ENCODE measurements at regions not wholly inside any gene's neighbourhood (a gene's known extent, or its start where the extent isn't known, plus 50 kb on each side); places are given as distances from the start of the nearest gene placed in this dataset.

- Histone ChIP-seq H3K27me3 (ENCODE audit: control insufficient read depth, insufficient read depth, low read length) (peaks cover 27% of the 10 kb centered on the region), H3K36me3 (ENCODE audit: control insufficient read depth, low read depth, low read length) (no peaks in the 10 kb centered on the region), H3K9me3 (ENCODE audit: control insufficient read depth, low read depth, low read length) (no peaks in the 10 kb centered on the region), H3K4me3 (ENCODE audit: low read length) (no peak overlapping the region), H3K27ac (ENCODE audit: low read length) (no peak overlapping the region), H3K4me1 (ENCODE audit: control insufficient read depth, low read depth, low read length) (no peaks in the 10 kb centered on the region), H3K9ac (ENCODE audit: low read length) (no peak overlapping the region)
These were observed 142.6 kb upstream of the PDE10A start for GRCh38 chr6:165805636-165806035.

GRCh38 chr6:165805067-165805555 is 142.1 kb upstream of the PDE10A start:
- Histone ChIP-seq H3K27ac (ENCODE audit: low read length) (no peak overlapping the region), H3K9me3 (ENCODE audit: control insufficient read depth, low read depth, low read length) (no peaks in the 10 kb centered on the region), H3K9ac (ENCODE audit: low read length) (no peak overlapping the region), H3K4me1 (ENCODE audit: control insufficient read depth, low read depth, low read length) (no peaks in the 10 kb centered on the region), H3K4me3 (ENCODE audit: low read length) (peak overlapping the region; percentile 41), H3K36me3 (ENCODE audit: control insufficient read depth, low read depth, low read length) (no peaks in the 10 kb centered on the region), H3K27me3 (ENCODE audit: control insufficient read depth, insufficient read depth, low read length) (peaks cover 27% of the 10 kb centered on the region)

- Histone ChIP-seq H3K4me1 (ENCODE audit: control insufficient read depth, low read depth, low read length) (no peaks in the 10 kb centered on the region), H3K4me3 (ENCODE audit: low read length) (peak overlapping the region; percentile 41), H3K9me3 (ENCODE audit: control insufficient read depth, low read depth, low read length) (no peaks in the 10 kb centered on the region), H3K27me3 (ENCODE audit: control insufficient read depth, insufficient read depth, low read length) (peaks cover 27% of the 10 kb centered on the region), H3K9ac (ENCODE audit: low read length) (no peak overlapping the region), H3K36me3 (ENCODE audit: control insufficient read depth, low read depth, low read length) (no peaks in the 10 kb centered on the region), H3K27ac (ENCODE audit: low read length) (no peak overlapping the region)
These were observed 141.5 kb upstream of the PDE10A start for GRCh38 chr6:165804331-165805066.

- H3K4me1 ChIP-seq (ENCODE audit: control insufficient read depth, low read depth, low read length): no peaks in the 10 kb centered on the region
- H3K36me3 ChIP-seq (ENCODE audit: control insufficient read depth, low read depth, low read length): no peaks in the 10 kb centered on the region
- no peak overlapping the region for H3K9ac ChIP-seq (ENCODE audit: low read length)
- H3K4me3 ChIP-seq (ENCODE audit: low read length): no peak overlapping the region
- no peaks in the 10 kb centered on the region for H3K9me3 ChIP-seq (ENCODE audit: control insufficient read depth, low read depth, low read length)
- H3K27ac ChIP-seq (ENCODE audit: low read length): no peak overlapping the region
- peaks cover 23% of the 10 kb centered on the region for H3K27me3 ChIP-seq (ENCODE audit: control insufficient read depth, insufficient read depth, low read length)
These were observed 137.3 kb upstream of the PDE10A start for GRCh38 chr6:165800337-165800736.

- H3K27me3 ChIP-seq (ENCODE audit: control insufficient read depth, insufficient read depth, low read length): peaks cover 15% of the 10 kb centered on the region
- no peak overlapping the region for H3K27ac ChIP-seq (ENCODE audit: low read length)
- H3K36me3 ChIP-seq (ENCODE audit: control insufficient read depth, low read depth, low read length): no peaks in the 10 kb centered on the region
- H3K9me3 ChIP-seq (ENCODE audit: control insufficient read depth, low read depth, low read length): no peaks in the 10 kb centered on the region
- no peaks in the 10 kb centered on the region for H3K4me1 ChIP-seq (ENCODE audit: control insufficient read depth, low read depth, low read length)
- H3K4me3 ChIP-seq (ENCODE audit: low read length): no peak overlapping the region
- no peak overlapping the region for H3K9ac ChIP-seq (ENCODE audit: low read length)
These were observed 136.5 kb upstream of the PDE10A start for GRCh38 chr6:165799391-165800153.

- H3K9ac ChIP-seq (ENCODE audit: low read length): no peak overlapping the region
- H3K4me3 ChIP-seq (ENCODE audit: low read length): no peak overlapping the region
- no peak overlapping the region for H3K27ac ChIP-seq (ENCODE audit: low read length)
- no peaks in the 10 kb centered on the region for H3K36me3 ChIP-seq (ENCODE audit: control insufficient read depth, low read depth, low read length)
- no peaks in the 10 kb centered on the region for H3K4me1 ChIP-seq (ENCODE audit: control insufficient read depth, low read depth, low read length)
- H3K27me3 ChIP-seq (ENCODE audit: control insufficient read depth, insufficient read depth, low read length): peaks cover 10% of the 10 kb centered on the region
- H3K9me3 ChIP-seq (ENCODE audit: control insufficient read depth, low read depth, low read length): no peaks in the 10 kb centered on the region
These were observed 135.9 kb upstream of the PDE10A start for GRCh38 chr6:165798991-165799390.

GRCh38 chr6:165794179-165794601 is 131.1 kb upstream of the PDE10A start:
- H3K4me1 ChIP-seq (ENCODE audit: control insufficient read depth, low read depth, low read length): no peaks in the 10 kb centered on the region
- no peak overlapping the region for H3K9ac ChIP-seq (ENCODE audit: low read length)
- no peaks in the 10 kb centered on the region for H3K9me3 ChIP-seq (ENCODE audit: control insufficient read depth, low read depth, low read length)
- no peak overlapping the region for H3K27ac ChIP-seq (ENCODE audit: low read length)
- no peak overlapping the region for H3K4me3 ChIP-seq (ENCODE audit: low read length)
- no peaks in the 10 kb centered on the region for H3K36me3 ChIP-seq (ENCODE audit: control insufficient read depth, low read depth, low read length)
- no peaks in the 10 kb centered on the region for H3K27me3 ChIP-seq (ENCODE audit: control insufficient read depth, insufficient read depth, low read length)

GRCh38 chr6:165793287-165793825 is 130.3 kb upstream of the PDE10A start:
- Histone ChIP-seq H3K9ac (ENCODE audit: low read length) (no peak overlapping the region), H3K4me3 (ENCODE audit: low read length) (no peak overlapping the region), H3K36me3 (ENCODE audit: control insufficient read depth, low read depth, low read length) (no peaks in the 10 kb centered on the region), H3K27me3 (ENCODE audit: control insufficient read depth, insufficient read depth, low read length) (no peaks in the 10 kb centered on the region), H3K4me1 (ENCODE audit: control insufficient read depth, low read depth, low read length) (no peaks in the 10 kb centered on the region), H3K9me3 (ENCODE audit: control insufficient read depth, low read depth, low read length) (no peaks in the 10 kb centered on the region), H3K27ac (ENCODE audit: low read length) (no peak overlapping the region)

- Histone ChIP-seq H3K4me3 (ENCODE audit: low read length) (no peak overlapping the region), H3K36me3 (ENCODE audit: control insufficient read depth, low read depth, low read length) (no peaks in the 10 kb centered on the region), H3K9me3 (ENCODE audit: control insufficient read depth, low read depth, low read length) (no peaks in the 10 kb centered on the region), H3K27ac (ENCODE audit: low read length) (no peak overlapping the region), H3K9ac (ENCODE audit: low read length) (no peak overlapping the region), H3K4me1 (ENCODE audit: control insufficient read depth, low read depth, low read length) (no peaks in the 10 kb centered on the region), H3K27me3 (ENCODE audit: control insufficient read depth, insufficient read depth, low read length) (no peaks in the 10 kb centered on the region)
These were observed 128.9 kb upstream of the PDE10A start for GRCh38 chr6:165791876-165792437.

GRCh38 chr6:165791306-165791705 is 128.3 kb upstream of the PDE10A start:
- H3K4me3 ChIP-seq (ENCODE audit: low read length): no peak overlapping the region
- H3K27ac ChIP-seq (ENCODE audit: low read length): no peak overlapping the region
- H3K27me3 ChIP-seq (ENCODE audit: control insufficient read depth, insufficient read depth, low read length): no peaks in the 10 kb centered on the region
- no peaks in the 10 kb centered on the region for H3K36me3 ChIP-seq (ENCODE audit: control insufficient read depth, low read depth, low read length)
- no peaks in the 10 kb centered on the region for H3K4me1 ChIP-seq (ENCODE audit: control insufficient read depth, low read depth, low read length)
- H3K9me3 ChIP-seq (ENCODE audit: control insufficient read depth, low read depth, low read length): no peaks in the 10 kb centered on the region
- no peak overlapping the region for H3K9ac ChIP-seq (ENCODE audit: low read length)

GRCh38 chr6:165782812-165783211 is 119.8 kb upstream of the PDE10A start:
- no peaks in the 10 kb centered on the region for H3K36me3 ChIP-seq (ENCODE audit: control insufficient read depth, low read depth, low read length)
- no peaks in the 10 kb centered on the region for H3K27me3 ChIP-seq (ENCODE audit: control insufficient read depth, insufficient read depth, low read length)
- H3K27ac ChIP-seq (ENCODE audit: low read length): no peak overlapping the region
- H3K4me3 ChIP-seq (ENCODE audit: low read length): no peak overlapping the region
- H3K9ac ChIP-seq (ENCODE audit: low read length): no peak overlapping the region
- H3K4me1 ChIP-seq (ENCODE audit: control insufficient read depth, low read depth, low read length): no peaks in the 10 kb centered on the region
- no peaks in the 10 kb centered on the region for H3K9me3 ChIP-seq (ENCODE audit: control insufficient read depth, low read depth, low read length)

Measured in iPS-18a (cell line).